Esophagus squamous epithelium (tissue), 4 donors: ENCODE measurements at regions not wholly inside any gene's neighbourhood (a gene's known extent, or its start where the extent isn't known, plus 50 kb on each side); places are given as distances from the start of the nearest gene placed in this dataset.

Source experiments
- CTCF ChIP-seq, 6 experiments: fragments of 450-650 bp in 4 of 6; fragments of 200-600 bp in 2 of 6; sonication (generic) in 2 of 6; IDR thresholded peaks; one replicate each; pipeline ENCODE4 v1.5.1; 2016 to 2019; ENCODE audit warnings: antibody characterized with exemption in 6 of 6, mild to moderate bottlenecking in 4 of 6, moderate library complexity in 4 of 6
- POLR2A ChIP-seq, 4 donors: fragments of 450-650 bp; IDR thresholded peaks; one replicate each; pipeline ENCODE4 v1.6.1; 2017; ENCODE audit warnings: antibody characterized with exemption in 4 of 4, mild to moderate bottlenecking in 4 of 4, moderate library complexity in 3 of 4

DNA sequence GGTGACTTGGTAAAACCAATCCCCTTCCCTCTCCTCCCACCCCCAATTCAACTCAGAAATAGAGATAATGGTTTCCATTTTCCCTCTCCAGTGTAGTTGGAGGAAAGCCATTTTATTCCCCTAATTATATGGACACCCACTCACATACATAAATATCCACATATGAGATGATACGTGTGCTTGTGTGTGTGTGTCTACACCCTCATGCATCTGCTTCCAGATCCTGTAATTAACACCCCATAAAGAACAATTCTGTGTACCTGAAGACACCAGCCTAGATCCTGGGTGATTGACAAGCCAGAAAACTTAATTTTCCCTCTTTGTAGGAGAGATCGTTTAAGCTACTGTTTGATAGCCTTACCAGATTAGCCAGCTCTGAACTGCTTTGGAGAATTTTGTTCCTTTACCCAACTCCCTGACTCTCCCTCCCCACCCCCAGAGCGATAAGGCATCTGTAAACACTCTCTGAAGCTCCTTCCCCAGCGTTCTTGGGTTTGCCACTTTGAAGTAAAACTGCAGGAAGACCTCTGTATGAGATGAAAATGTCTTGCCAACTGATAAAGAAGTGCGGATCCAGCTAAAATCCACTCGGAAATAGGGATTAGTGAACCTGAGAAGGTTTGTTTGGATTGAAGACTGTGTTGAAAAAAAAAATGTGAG lies 175.7 kb downstream of the RGS9 start:
- TF ChIP-seq CTCF (IDR thresholded peaks at IDR 0.05) (no peak), POLR2A (IDR thresholded peaks at IDR 0.05) (no peak)
